Parathyroid adenoma (tissue), 2 donors: ENCODE measurements at regions not wholly inside any gene's neighbourhood (a gene's known extent, or its start where the extent isn't known, plus 50 kb on each side); places are given as distances from the start of the nearest gene placed in this dataset.

ENCODE experiments used
- H2AFZ ChIP-seq: fragments of 300-600 bp; sonication (generic); one replicate; pipeline ENCODE4 v1.7.0; 2017; ENCODE audit warnings: antibody characterized with exemption, mild to moderate bottlenecking
- H3K27ac ChIP-seq: fragments of 300-600 bp; sonication (generic); one replicate; pipeline ENCODE4 v1.7.0; 2017
- H3K27me3 ChIP-seq: fragments of 300-600 bp; sonication (generic); one replicate; pipeline ENCODE4 v1.7.0; 2017; ENCODE audit warnings: low read length; ENCODE audit not compliant: control insufficient read depth, insufficient read depth
- H3K36me3 ChIP-seq: fragments of 300-600 bp; sonication (generic); one replicate; pipeline ENCODE4 v1.7.0; 2017; ENCODE audit warnings: low read length; ENCODE audit not compliant: control insufficient read depth, insufficient read depth
- H3K4me1 ChIP-seq: fragments of 300-600 bp; sonication (generic); one replicate; pipeline ENCODE4 v1.7.0; 2017; ENCODE audit warnings: control low read depth
- H3K4me2 ChIP-seq: fragments of 300-600 bp; sonication (generic); one replicate; pipeline ENCODE4 v1.7.0; 2017; ENCODE audit warnings: low read length
- H3K4me3 ChIP-seq: fragments of 300-600 bp; sonication (generic); one replicate; pipeline ENCODE4 v1.7.0; 2017; ENCODE audit warnings: low read depth, low read length
- H3K79me2 ChIP-seq: fragments of 300-600 bp; sonication (generic); one replicate; pipeline ENCODE4 v1.7.0; 2017; ENCODE audit warnings: control low read depth
- H3K9ac ChIP-seq: fragments of 300-600 bp; sonication (generic); one replicate; pipeline ENCODE4 v1.7.0; 2017; ENCODE audit warnings: mild to moderate bottlenecking
- H3K9me3 ChIP-seq: fragments of 300-600 bp; sonication (generic); one replicate; pipeline ENCODE4 v1.7.0; 2017; ENCODE audit warnings: low read length; ENCODE audit not compliant: control insufficient read depth
- TF ChIP-seq, protein P1 (sequence below): fragments of 300-600 bp; sonication (generic); IDR thresholded peaks from one replicate; pipeline ENCODE4 v1.7.0; 2017; ENCODE audit warnings: antibody characterized with exemption, mild to moderate bottlenecking
- donor health status: primary hyperparathyroidism.

DNA sequence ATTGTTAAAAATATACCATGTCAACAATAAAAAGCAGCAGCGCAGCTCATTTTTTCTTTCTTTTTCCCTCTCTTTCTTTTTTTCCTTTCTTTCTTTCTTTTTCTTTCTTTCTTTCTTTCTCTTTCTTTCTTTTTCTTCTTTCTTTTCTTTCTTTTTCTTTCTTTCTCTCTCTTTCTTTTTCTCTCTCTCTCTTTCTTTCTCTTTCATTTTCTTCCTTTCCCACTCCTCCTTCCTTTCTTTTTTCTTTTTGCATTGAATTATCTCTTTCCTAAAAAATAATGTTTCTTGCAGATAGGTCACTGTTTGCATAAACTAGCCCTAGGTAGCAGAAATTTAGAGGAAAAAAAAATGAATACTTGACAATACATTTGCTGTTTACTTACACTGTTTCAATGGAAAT, 755.1 kb upstream of the COBL start:
- Histone ChIP-seq H3K79me2 (no peaks in the 10 kb centered on the region), H3K4me3 (no peak overlapping the region), H3K36me3 (no peaks in the 10 kb centered on the region), H3K27ac (no peak overlapping the region), H3K4me2 (no peak overlapping the region), H3K9me3 (no peaks in the 10 kb centered on the region), H3K27me3 (no peaks in the 10 kb centered on the region), H3K4me1 (no peaks in the 10 kb centered on the region), H3K9ac (no peak overlapping the region), H2AFZ (no peak overlapping the region)
- TF ChIP-seq, protein P1, sequence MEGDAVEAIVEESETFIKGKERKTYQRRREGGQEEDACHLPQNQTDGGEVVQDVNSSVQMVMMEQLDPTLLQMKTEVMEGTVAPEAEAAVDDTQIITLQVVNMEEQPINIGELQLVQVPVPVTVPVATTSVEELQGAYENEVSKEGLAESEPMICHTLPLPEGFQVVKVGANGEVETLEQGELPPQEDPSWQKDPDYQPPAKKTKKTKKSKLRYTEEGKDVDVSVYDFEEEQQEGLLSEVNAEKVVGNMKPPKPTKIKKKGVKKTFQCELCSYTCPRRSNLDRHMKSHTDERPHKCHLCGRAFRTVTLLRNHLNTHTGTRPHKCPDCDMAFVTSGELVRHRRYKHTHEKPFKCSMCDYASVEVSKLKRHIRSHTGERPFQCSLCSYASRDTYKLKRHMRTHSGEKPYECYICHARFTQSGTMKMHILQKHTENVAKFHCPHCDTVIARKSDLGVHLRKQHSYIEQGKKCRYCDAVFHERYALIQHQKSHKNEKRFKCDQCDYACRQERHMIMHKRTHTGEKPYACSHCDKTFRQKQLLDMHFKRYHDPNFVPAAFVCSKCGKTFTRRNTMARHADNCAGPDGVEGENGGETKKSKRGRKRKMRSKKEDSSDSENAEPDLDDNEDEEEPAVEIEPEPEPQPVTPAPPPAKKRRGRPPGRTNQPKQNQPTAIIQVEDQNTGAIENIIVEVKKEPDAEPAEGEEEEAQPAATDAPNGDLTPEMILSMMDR = no peak

DNA sequence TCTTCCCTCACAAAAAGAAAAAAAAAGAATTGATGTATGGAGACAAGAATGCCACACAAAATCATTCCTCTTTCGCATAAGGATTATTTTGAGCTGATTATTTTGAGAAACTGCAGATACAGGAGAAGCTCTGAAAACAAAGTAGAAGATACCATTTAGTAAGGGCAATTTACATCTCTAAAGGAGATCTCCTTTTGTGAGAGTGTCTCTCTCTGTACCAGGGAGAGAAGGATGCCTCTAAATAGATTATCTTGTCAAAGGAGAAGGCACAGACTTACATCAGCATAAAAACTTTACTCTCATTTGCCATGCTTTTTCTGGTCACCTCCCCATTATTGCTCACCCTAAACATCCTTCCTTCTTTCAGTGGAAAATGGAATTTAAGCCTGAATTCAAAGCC, 747.9 kb upstream of the COBL start:
- H3K36me3 ChIP-seq = no peaks in the 10 kb centered on the region
- H3K4me1 ChIP-seq = no peaks in the 10 kb centered on the region
- TF ChIP-seq, protein P1 = no peak
- H3K27me3 ChIP-seq = no peaks in the 10 kb centered on the region
- H3K27ac ChIP-seq = no peak overlapping the region
- H3K9ac ChIP-seq = no peak overlapping the region
- H3K79me2 ChIP-seq = no peaks in the 10 kb centered on the region
- H3K4me2 ChIP-seq = no peak overlapping the region
- no peak overlapping the region for H3K4me3 ChIP-seq
- H2AFZ ChIP-seq = no peak overlapping the region
- H3K9me3 ChIP-seq = no peaks in the 10 kb centered on the region

DNA sequence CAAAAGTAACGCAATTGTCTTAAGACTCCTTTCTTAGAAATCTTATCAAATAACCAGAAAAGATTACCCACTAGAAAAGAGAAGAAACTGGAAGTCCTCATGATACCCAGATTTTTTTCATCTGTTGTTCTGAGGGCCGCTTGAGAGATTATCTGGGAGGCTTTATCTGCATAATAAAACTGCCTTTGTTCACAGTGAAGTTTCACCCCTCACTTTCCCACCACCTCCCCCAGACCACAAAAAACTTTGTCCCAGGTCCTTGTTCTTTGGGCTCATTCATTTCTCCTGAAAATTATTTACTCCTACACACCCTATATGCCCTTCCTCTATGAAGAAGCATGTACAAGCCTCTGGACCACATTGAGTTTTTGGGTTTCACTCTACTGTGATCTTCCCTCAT, 745.1 kb upstream of the COBL start:
- Histone ChIP-seq H2AFZ (no peak overlapping the region), H3K79me2 (no peaks in the 10 kb centered on the region), H3K4me2 (no peak overlapping the region), H3K36me3 (no peaks in the 10 kb centered on the region), H3K9ac (no peak overlapping the region), H3K27me3 (no peaks in the 10 kb centered on the region), H3K27ac (no peak overlapping the region), H3K9me3 (no peaks in the 10 kb centered on the region), H3K4me1 (no peaks in the 10 kb centered on the region), H3K4me3 (no peak overlapping the region)
- TF ChIP-seq, protein P1 = no peak

DNA sequence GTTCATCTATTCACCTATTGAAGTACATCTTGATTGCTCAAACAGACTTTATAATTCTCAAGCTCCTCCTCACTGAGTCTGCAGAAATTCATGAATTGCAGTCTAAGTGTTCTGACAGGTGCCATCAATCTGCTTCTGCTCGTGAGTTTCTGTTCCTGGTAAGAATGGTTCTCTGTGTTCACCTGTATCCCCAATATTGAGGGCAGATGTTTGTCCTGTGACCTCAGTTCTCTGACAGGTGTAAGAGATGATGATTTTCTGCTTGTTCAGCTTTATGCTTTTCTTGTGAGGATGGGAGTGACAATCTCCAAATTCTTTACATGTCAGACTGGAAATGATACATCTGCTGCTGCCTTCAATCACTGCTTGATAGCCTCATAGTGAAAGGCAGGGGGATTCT, 736.9 kb upstream of the COBL start:
- TF ChIP-seq, protein P1 = no peak
- Histone ChIP-seq H3K79me2 (no peaks in the 10 kb centered on the region), H2AFZ (no peak overlapping the region), H3K9ac (no peak overlapping the region), H3K9me3 (no peaks in the 10 kb centered on the region), H3K4me3 (no peak overlapping the region), H3K27me3 (no peaks in the 10 kb centered on the region), H3K36me3 (no peaks in the 10 kb centered on the region), H3K4me1 (no peaks in the 10 kb centered on the region), H3K4me2 (no peak overlapping the region), H3K27ac (no peak overlapping the region)

DNA sequence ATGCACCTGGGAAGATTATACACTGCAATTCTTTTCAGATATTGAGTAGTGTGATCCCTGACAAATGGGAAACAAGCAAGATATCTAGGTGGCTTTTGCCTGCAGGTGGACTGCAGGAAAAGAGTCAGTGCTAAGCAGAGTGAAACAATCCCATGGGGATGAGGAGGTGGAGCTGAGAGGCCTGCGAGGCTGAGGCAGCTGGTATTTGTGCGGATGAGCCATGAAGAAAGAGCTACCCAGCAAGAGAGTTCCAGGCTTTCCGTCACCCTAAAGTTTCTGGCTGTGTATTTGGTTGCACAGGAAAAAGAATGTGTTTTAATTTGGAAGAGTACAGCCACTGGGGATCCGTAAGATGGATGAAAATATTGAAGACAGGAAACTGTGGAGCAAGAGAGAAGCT, 714.1 kb upstream of the COBL start:
- Histone ChIP-seq H3K9ac (no peak overlapping the region), H3K27ac (no peak overlapping the region), H3K4me3 (no peak overlapping the region), H3K27me3 (no peaks in the 10 kb centered on the region), H3K9me3 (no peaks in the 10 kb centered on the region), H2AFZ (no peak overlapping the region), H3K79me2 (no peaks in the 10 kb centered on the region), H3K4me1 (no peaks in the 10 kb centered on the region), H3K4me2 (no peak overlapping the region), H3K36me3 (no peaks in the 10 kb centered on the region)
- TF ChIP-seq, protein P1 = no peak
